GM12872 (cell line): ENCODE measurements at regions not wholly inside any gene's neighbourhood (a gene's known extent, or its start where the extent isn't known, plus 50 kb on each side); places are given as distances from the start of the nearest gene placed in this dataset.

Experiments
- CTCF ChIP-seq: IDR thresholded peaks from 3 replicates; pipeline ENCODE4 v1.5.1; 2011; ENCODE audit warnings: low read depth, mild to moderate bottlenecking, low read length, moderate library complexity; ENCODE audit not compliant: insufficient read depth

- no peak for TF ChIP-seq CTCF
Measured at GRCh38 chr11:119539583-119539982, 116.6 kb upstream of the THY1 start.

- no peak for TF ChIP-seq CTCF
Measured at GRCh38 chr11:119538753-119539152, 115.8 kb upstream of the THY1 start.

GRCh38 chr11:119537306-119538253 is 114.6 kb upstream of the THY1 start:
- no peak for TF ChIP-seq CTCF

GRCh38 chr11:119536801-119537200 is 113.8 kb upstream of the THY1 start:
- 0 out of 3 replicates have a peak, but pooled peaks have one; percentile 5 for TF ChIP-seq CTCF

GRCh38 chr11:119533921-119534736 is 111.2 kb upstream of the THY1 start:
- peak; percentile 90 for TF ChIP-seq CTCF

- no peak for TF ChIP-seq CTCF
Measured at GRCh38 chr11:119533462-119533861, 110.5 kb upstream of the THY1 start.

- TF ChIP-seq CTCF, result no peak
Measured at GRCh38 chr11:119532551-119532950, 109.6 kb upstream of the THY1 start.
